Activated B cell treated with CpG ODN at 0.5 μM for 24 hours (primary cell): ENCODE measurements at regions not wholly inside any gene's neighbourhood (a gene's known extent, or its start where the extent isn't known, plus 50 kb on each side); places are given as distances from the start of the nearest gene placed in this dataset.

ENCODE experiments used
- ATAC-seq: fragments of 200-7000 bp; cut with Tn5 transposase; one replicate; pipeline ENCODE4 v1.10.0; 2021; ENCODE audit warnings: low read depth, mild to moderate bottlenecking, moderate library complexity
- CTCF ChIA-PET: fragments of 350-600 bp; sonication (Branson Sonifier 250); formaldehyde crosslinking; loops from one replicate; lab custom pipeline; 2021; ENCODE audit warnings: antibody characterized with exemption; lab: Charles Lee
- POLR2A ChIA-PET: fragments of 350-600 bp; sonication (Branson Sonifier 250); formaldehyde crosslinking; loops from one replicate; lab custom pipeline; 2021; ENCODE audit warnings: antibody characterized with exemption; lab: Charles Lee
- DNase-seq: peaks from one replicate; pipeline ENCODE4 v3.0.0; 2022
- H3K27ac Mint-ChIP-seq: one replicate; pipeline ENCODE4 v1.8.0; 2020; ENCODE audit warnings: mixed read lengths
- H3K27me3 Mint-ChIP-seq: one replicate; pipeline ENCODE4 v1.8.0; 2021; ENCODE audit warnings: mixed read lengths
- H3K36me3 Mint-ChIP-seq: one replicate; pipeline ENCODE4 v1.8.0; 2021; ENCODE audit warnings: low read depth, mixed read lengths
- H3K4me1 Mint-ChIP-seq: one replicate; pipeline ENCODE4 v1.8.0; 2021; ENCODE audit warnings: mixed read lengths
- H3K4me3 Mint-ChIP-seq: one replicate; pipeline ENCODE4 v1.8.0; 2020; ENCODE audit warnings: mild to moderate bottlenecking, mixed read lengths
- H3K9me3 Mint-ChIP-seq: one replicate; pipeline ENCODE4 v1.8.0; 2020; ENCODE audit warnings: mixed read lengths
- intact Hi-C: fragments of 100-400 bp; cut with micrococcal nuclease; formaldehyde crosslinking; loops from one replicate; pipeline ENCODE4 v1.15.1; 2024
- TF ChIP-seq, protein P1 (sequence below): fragments of 200-600 bp; IDR thresholded peaks from one replicate; pipeline ENCODE4 v1.8.0; 2022; ENCODE audit warnings: antibody characterized with exemption, mild to moderate bottlenecking

GRCh38 chr6:19037607-19038006 lies 650.5 kb downstream of the RNF144B start:
- CTCF ChIA-PET, result no interaction called here
- intact Hi-C loops, result no loop called here
- H3K4me1 Mint-ChIP-seq, result no peaks in the 10 kb centered on the region

DNA sequence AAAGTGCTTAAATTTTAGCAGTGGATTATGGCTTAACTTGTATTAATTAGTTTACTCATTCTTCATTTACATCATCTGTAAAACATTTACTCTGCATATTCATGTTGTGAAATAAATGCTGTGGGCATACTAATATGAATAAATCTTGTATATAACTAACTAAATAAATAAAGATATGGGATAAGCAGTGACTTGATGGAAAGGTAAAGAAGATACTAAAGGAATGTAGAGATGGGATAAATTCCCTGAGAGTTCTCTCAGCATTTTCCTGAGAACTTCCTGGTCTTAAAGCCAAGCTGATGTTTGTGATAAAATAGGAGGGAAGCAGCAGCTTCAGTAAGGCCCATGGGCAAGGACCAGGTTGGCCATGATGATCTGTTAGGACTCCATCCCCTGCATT lies 652.1 kb downstream of the RNF144B start:
- intact Hi-C loops, result no loop called here

More at GRCh38 chr6:19037607-19038006, 650.5 kb downstream of the RNF144B start:
- no peak for ATAC-seq
- no peak for DNase-seq
- H3K36me3 Mint-ChIP-seq, result no peaks in the 10 kb centered on the region
- no peak overlapping the region for H3K4me3 Mint-ChIP-seq
- H3K9me3 Mint-ChIP-seq, result peaks cover 2% of the 10 kb centered on the region
- POLR2A ChIA-PET, result no interaction called here
- TF ChIP-seq, protein P1, sequence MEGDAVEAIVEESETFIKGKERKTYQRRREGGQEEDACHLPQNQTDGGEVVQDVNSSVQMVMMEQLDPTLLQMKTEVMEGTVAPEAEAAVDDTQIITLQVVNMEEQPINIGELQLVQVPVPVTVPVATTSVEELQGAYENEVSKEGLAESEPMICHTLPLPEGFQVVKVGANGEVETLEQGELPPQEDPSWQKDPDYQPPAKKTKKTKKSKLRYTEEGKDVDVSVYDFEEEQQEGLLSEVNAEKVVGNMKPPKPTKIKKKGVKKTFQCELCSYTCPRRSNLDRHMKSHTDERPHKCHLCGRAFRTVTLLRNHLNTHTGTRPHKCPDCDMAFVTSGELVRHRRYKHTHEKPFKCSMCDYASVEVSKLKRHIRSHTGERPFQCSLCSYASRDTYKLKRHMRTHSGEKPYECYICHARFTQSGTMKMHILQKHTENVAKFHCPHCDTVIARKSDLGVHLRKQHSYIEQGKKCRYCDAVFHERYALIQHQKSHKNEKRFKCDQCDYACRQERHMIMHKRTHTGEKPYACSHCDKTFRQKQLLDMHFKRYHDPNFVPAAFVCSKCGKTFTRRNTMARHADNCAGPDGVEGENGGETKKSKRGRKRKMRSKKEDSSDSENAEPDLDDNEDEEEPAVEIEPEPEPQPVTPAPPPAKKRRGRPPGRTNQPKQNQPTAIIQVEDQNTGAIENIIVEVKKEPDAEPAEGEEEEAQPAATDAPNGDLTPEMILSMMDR, result no peak
- H3K27me3 Mint-ChIP-seq, result no peaks in the 10 kb centered on the region
- H3K27ac Mint-ChIP-seq, result no peak overlapping the region

DNA sequence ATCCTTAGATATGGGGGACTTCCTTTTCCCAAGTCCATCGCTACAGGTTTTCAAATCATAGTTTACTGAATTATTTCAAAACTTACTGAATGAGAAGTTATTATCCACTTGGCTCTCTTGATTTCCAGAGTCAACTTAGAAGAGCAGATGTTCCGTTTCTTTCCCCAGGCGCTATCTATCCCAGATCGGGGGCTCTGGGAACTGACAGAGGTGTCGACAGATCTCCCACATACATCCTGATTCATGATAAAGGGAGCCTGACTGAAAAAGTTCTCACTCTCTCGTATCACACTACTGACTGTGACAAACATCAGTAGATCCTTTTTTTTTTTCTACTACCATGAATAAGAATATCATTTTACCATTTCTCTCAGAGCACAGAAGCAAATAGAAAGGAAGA lies 654.8 kb downstream of the RNF144B start:
- ChIA-PET POLR2A (no interaction called here), CTCF (no interaction called here)
- no peaks in the 10 kb centered on the region for H3K36me3 Mint-ChIP-seq
- TF ChIP-seq, protein P1, result no peak
- peaks cover under 1% of the 10 kb centered on the region for H3K9me3 Mint-ChIP-seq
- H3K27me3 Mint-ChIP-seq, result no peaks in the 10 kb centered on the region
- no peak overlapping the region for H3K27ac Mint-ChIP-seq
- no peaks in the 10 kb centered on the region for H3K4me1 Mint-ChIP-seq
- no peak overlapping the region for H3K4me3 Mint-ChIP-seq
- DNase-seq (no peak), ATAC-seq (no peak)
- intact Hi-C loops, result no loop called here

More for the DNA sequence above, 652.1 kb downstream of the RNF144B start:
- Mint-ChIP-seq H3K4me3 (no peak overlapping the region), H3K27me3 (no peaks in the 10 kb centered on the region), H3K9me3 (peaks cover 2% of the 10 kb centered on the region), H3K27ac (no peak overlapping the region), H3K36me3 (no peaks in the 10 kb centered on the region), H3K4me1 (no peaks in the 10 kb centered on the region)
- CTCF ChIA-PET, result no interaction called here
- ATAC-seq (no peak), DNase-seq (no peak)
- POLR2A ChIA-PET, result no interaction called here
- TF ChIP-seq, protein P1, result no peak

- no peak for DNase-seq
- TF ChIP-seq, protein P1, result no peak
- ATAC-seq, result no peak
Measured at GRCh38 chr6:19042420-19042819, 655.3 kb downstream of the RNF144B start.

GRCh38 chr6:19050765-19051164 lies 663.6 kb downstream of the RNF144B start:
- TF ChIP-seq, protein P1, result no peak
- peaks cover 7% of the 10 kb centered on the region for H3K9me3 Mint-ChIP-seq
- intact Hi-C loops, result no loop called here
- DNase-seq (no peak), ATAC-seq (no peak)
- ChIA-PET POLR2A (no interaction called here), CTCF (no interaction called here)
- H3K4me1 Mint-ChIP-seq, result no peaks in the 10 kb centered on the region
- no peak overlapping the region for H3K27ac Mint-ChIP-seq
- H3K36me3 Mint-ChIP-seq, result no peaks in the 10 kb centered on the region
- no peak overlapping the region for H3K4me3 Mint-ChIP-seq
- H3K27me3 Mint-ChIP-seq, result no peaks in the 10 kb centered on the region

More at GRCh38 chr6:19042420-19042819, 655.3 kb downstream of the RNF144B start:
- ChIA-PET POLR2A (no interaction called here), CTCF (no interaction called here)
- no peak overlapping the region for H3K4me3 Mint-ChIP-seq
- no peaks in the 10 kb centered on the region for H3K9me3 Mint-ChIP-seq
- intact Hi-C loops, result no loop called here
- H3K27me3 Mint-ChIP-seq, result no peaks in the 10 kb centered on the region
- H3K4me1 Mint-ChIP-seq, result no peaks in the 10 kb centered on the region
- H3K36me3 Mint-ChIP-seq, result no peaks in the 10 kb centered on the region
- H3K27ac Mint-ChIP-seq, result no peak overlapping the region
